HL-60 (cell line): ENCODE measurements at regions not wholly inside any gene's neighbourhood (a gene's known extent, or its start where the extent isn't known, plus 50 kb on each side); places are given as distances from the start of the nearest gene placed in this dataset.

Experiments
- DNase-seq, 2 experiments: peaks; one replicate each; pipeline ENCODE4 v3.0.0-alpha.2; 2010 to 2020; ENCODE audit warnings: low read depth in 1 of 2, low spot score in 1 of 2
- H3K27ac ChIP-seq: fragments of 250-450 bp; sonication (Bioruptor Pico); replicated peaks from 2 replicates; pipeline ENCODE4 v1.5.1; 2020; ENCODE audit warnings: mild to moderate bottlenecking, moderate library complexity
- H3K27me3 ChIP-seq: fragments of 250-450 bp; sonication (Bioruptor Pico); 2 replicates; pipeline ENCODE4 v1.5.1; 2021; ENCODE audit warnings: mild to moderate bottlenecking, moderate library complexity; ENCODE audit not compliant: insufficient read depth, poor library complexity, severe bottlenecking
- H3K4me3 ChIP-seq: replicated peaks from 2 replicates; pipeline ENCODE4 v1.5.1; 2011; ENCODE audit warnings: mild to moderate bottlenecking, control low read depth, low read length; ENCODE audit not compliant: insufficient read depth
- GABPA ChIP-seq: IDR thresholded peaks from 2 replicates; pipeline ENCODE4 v1.6.1; 2012; ENCODE audit warnings: low read depth
- POLR2AphosphoS5 ChIP-seq: IDR thresholded peaks from 2 replicates; pipeline ENCODE4 v1.6.1; 2012; ENCODE audit warnings: low read depth
- REST ChIP-seq: IDR thresholded peaks from 2 replicates; pipeline ENCODE4 v1.6.1; 2012; ENCODE audit warnings: low read depth; ENCODE audit not compliant: insufficient replicate concordance
- SPI1 ChIP-seq: IDR thresholded peaks from 2 replicates; pipeline ENCODE4 v1.6.1; 2012; ENCODE audit warnings: low read depth, mild to moderate bottlenecking, borderline replicate concordance
- TF ChIP-seq, protein P1 (sequence below): IDR thresholded peaks from one replicate; pipeline ENCODE4 v1.5.1; 2011; ENCODE audit warnings: low read length, control low read depth, inconsistent platforms; ENCODE audit not compliant: insufficient read depth

GRCh38 chr7:123401295-123401694, 133.1 kb downstream of the IQUB start:
- no peak overlapping the region for H3K27ac ChIP-seq
- no peak for DNase-seq

DNA sequence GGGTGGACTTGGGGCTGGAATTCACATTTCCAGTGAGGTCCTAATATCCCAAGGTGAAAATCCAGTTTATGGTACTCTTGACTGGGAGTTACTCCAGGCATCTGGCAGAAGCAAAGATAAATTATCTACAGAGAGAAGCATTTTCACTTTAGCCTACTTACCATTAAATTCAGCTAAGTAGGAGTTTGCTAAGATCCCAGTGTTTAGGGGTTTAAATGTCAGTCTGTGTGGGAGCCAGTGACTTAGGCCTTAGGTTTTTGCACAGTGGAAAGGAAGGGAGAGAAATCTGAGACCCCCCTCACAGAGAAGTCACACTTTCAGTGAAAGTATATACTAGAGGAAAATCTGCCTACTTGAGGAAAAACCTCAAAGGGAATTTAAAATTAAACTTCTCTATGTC, 134.2 kb downstream of the IQUB start:
- H3K4me3 ChIP-seq, result no peak overlapping the region
- no peak for DNase-seq
- no peak for TF ChIP-seq GABPA
- TF ChIP-seq, protein P1, sequence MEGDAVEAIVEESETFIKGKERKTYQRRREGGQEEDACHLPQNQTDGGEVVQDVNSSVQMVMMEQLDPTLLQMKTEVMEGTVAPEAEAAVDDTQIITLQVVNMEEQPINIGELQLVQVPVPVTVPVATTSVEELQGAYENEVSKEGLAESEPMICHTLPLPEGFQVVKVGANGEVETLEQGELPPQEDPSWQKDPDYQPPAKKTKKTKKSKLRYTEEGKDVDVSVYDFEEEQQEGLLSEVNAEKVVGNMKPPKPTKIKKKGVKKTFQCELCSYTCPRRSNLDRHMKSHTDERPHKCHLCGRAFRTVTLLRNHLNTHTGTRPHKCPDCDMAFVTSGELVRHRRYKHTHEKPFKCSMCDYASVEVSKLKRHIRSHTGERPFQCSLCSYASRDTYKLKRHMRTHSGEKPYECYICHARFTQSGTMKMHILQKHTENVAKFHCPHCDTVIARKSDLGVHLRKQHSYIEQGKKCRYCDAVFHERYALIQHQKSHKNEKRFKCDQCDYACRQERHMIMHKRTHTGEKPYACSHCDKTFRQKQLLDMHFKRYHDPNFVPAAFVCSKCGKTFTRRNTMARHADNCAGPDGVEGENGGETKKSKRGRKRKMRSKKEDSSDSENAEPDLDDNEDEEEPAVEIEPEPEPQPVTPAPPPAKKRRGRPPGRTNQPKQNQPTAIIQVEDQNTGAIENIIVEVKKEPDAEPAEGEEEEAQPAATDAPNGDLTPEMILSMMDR, result no peak
- no peak for TF ChIP-seq REST
- TF ChIP-seq POLR2AphosphoS5, result no peak
- TF ChIP-seq SPI1, result no peak
- H3K27ac ChIP-seq, result no peak overlapping the region
- H3K27me3 ChIP-seq, result no peaks in the 10 kb centered on the region

More at GRCh38 chr7:123401295-123401694, 133.1 kb downstream of the IQUB start:
- no peaks in the 10 kb centered on the region for H3K27me3 ChIP-seq
- H3K4me3 ChIP-seq, result no peak overlapping the region
- TF ChIP-seq GABPA, result no peak
- TF ChIP-seq REST, result no peak
- no peak for TF ChIP-seq POLR2AphosphoS5
- TF ChIP-seq, protein P1, result no peak
- TF ChIP-seq SPI1, result no peak

- H3K27me3 ChIP-seq, result no peaks in the 10 kb centered on the region
- no peak for TF ChIP-seq SPI1
- TF ChIP-seq, protein P1, result no peak
- no peak for TF ChIP-seq REST
- no peak for TF ChIP-seq GABPA
- TF ChIP-seq POLR2AphosphoS5, result no peak
- no peak overlapping the region for H3K4me3 ChIP-seq
- no peak for DNase-seq
- H3K27ac ChIP-seq, result no peak overlapping the region
Measured at GRCh38 chr7:123398921-123399320, 135.5 kb downstream of the IQUB start.
